GM21423 (cell line): ENCODE measurements at regions not wholly inside any gene's neighbourhood (a gene's known extent, or its start where the extent isn't known, plus 50 kb on each side); places are given as distances from the start of the nearest gene placed in this dataset.

Source experiments
- ATAC-seq: cut with Tn5 transposase; IDR thresholded peaks from one replicate; pipeline ENCODE4 v1.9.1; 2021; ENCODE audit warnings: mild to moderate bottlenecking, moderate library complexity; ENCODE audit not compliant: unreplicated experiment

- ATAC-seq: no peak
Measured at GRCh38 chr3:8450618-8451017, 51.0 kb upstream of the LMCD1 start.

- no peak for ATAC-seq
Measured at GRCh38 chr3:8451696-8452095, 49.9 kb upstream of the LMCD1 start.
